ENCODE measurements at regions not wholly inside any gene's neighbourhood (a gene's known extent, or its start where the extent isn't known, plus 50 kb on each side); places are given as distances from the start of the nearest gene placed in this dataset.

DNA sequence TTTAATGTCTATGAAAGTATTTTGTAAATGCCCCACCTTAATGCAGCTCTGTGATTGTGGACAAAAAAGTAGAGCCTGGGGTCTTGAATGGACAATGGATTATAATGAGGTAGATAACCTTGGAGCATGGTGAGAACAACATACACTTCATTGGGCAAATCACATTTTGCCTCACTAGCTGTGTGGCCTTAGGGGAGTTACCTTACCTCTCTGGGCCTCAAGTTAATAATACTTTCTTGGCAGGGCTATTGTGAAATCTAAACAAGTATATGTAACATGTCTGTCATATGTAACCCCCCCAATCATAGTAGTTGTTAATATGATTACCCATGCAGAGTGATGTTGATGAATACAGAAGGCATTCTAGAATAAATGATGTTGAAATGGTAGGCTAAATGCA is 213.6 kb upstream of the ANKRD55 start:
- Mint-ChIP-seq H3K4me1 (no peaks in the 10 kb centered on the region), H3K36me3 (no peaks in the 10 kb centered on the region), H3K4me3 (no peak overlapping the region), H3K27me3 (ENCODE audit: low read depth in 3 of 3) (peaks cover 0 to 6% (median 2%) of the 10 kb centered on the region in 3 donors), H3K27ac (no peak overlapping the region), H3K9me3 (no peaks in the 10 kb centered on the region)
- no peak for DNase-seq

DNA sequence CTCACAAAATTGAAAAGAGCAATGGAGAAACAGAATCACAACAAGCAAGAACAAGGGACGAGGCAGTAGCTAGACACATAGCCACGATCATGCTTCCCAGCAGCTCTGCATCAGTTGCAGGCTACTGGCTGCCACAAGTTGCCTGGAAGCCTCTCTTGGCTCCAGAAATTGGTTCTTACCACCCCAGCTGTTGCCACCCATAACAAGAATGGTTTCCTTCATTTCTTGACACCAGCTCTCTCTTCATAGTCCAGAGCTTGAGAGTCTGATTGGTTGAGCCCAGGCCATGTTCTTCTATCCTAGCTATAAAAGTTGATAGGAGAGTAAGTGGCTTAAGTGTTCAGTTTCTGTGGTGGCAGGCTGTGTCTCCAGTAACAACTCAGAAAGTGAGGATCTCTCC is 210.7 kb upstream of the ANKRD55 start:
- DNase-seq: no peak
- Mint-ChIP-seq H3K4me3 (no peak overlapping the region), H3K4me1 (no peaks in the 10 kb centered on the region), H3K36me3 (no peaks in the 10 kb centered on the region), H3K27me3 (ENCODE audit: low read depth in 3 of 3) (peaks cover 2 to 6% (median 5%) of the 10 kb centered on the region in 3 donors), H3K27ac (no peak overlapping the region), H3K9me3 (no peaks in the 10 kb centered on the region)

- no peak overlapping the region for H3K27ac Mint-ChIP-seq
- no peaks in the 10 kb centered on the region for H3K4me1 Mint-ChIP-seq
- no peaks in the 10 kb centered on the region for H3K36me3 Mint-ChIP-seq
- H3K27me3 Mint-ChIP-seq (ENCODE audit: low read depth in 3 of 3): peaks cover 4 to 7% (median 5%) of the 10 kb centered on the region in 3 donors
- no peaks in the 10 kb centered on the region for H3K9me3 Mint-ChIP-seq
- no peak overlapping the region for H3K4me3 Mint-ChIP-seq
- no peak for DNase-seq
Observed at GRCh38 chr5:56440871-56441740, 208.0 kb upstream of the ANKRD55 start.

- Mint-ChIP-seq H3K36me3 (no peaks in the 10 kb centered on the region), H3K4me3 (no peak overlapping the region), H3K9me3 (peaks cover 0 to 2% (median 0%) of the 10 kb centered on the region in 6 donors), H3K27me3 (ENCODE audit: low read depth in 3 of 3) (peaks cover 0 to 3% (median 2%) of the 10 kb centered on the region in 3 donors), H3K27ac (no peak overlapping the region), H3K4me1 (no peaks in the 10 kb centered on the region)
- no peak for DNase-seq
Observed at GRCh38 chr5:56434986-56435385, 201.9 kb upstream of the ANKRD55 start.

DNA sequence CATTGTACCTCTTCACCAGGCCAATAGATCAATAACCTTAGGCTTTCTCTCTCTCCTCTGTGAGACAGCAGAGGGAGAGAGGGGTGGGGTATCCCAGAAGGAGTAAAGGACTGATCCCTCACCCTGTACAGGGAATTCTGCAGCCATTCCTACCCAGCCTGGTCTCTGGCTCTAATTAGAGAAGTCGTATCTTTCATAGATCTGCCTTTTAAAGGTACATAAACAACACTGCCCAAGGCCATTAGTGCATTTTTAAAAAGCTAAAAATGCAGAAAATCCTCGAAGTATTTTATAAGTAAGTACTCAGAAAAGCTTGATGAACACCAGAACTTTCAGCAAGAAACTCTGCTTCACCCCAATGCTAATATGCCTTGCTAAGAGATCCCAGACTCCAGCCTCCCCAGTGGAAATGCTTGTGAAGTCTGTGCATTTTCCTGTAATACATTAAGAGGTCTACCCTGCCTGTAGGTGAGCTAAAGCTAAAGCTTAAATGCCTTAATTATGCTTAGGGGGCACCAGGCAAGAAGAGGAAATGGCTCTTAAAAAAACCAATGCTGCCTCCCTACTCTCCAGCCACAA is 200.0 kb upstream of the ANKRD55 start:
- no peaks in the 10 kb centered on the region for H3K36me3 Mint-ChIP-seq
- no peak for DNase-seq
- H3K27me3 Mint-ChIP-seq (ENCODE audit: low read depth in 3 of 3): peaks cover 0 to 3% (median 2%) of the 10 kb centered on the region in 3 donors
- peaks cover 0 to 2% (median 0%) of the 10 kb centered on the region in 6 donors for H3K9me3 Mint-ChIP-seq
- H3K4me1 Mint-ChIP-seq: no peaks in the 10 kb centered on the region
- H3K27ac Mint-ChIP-seq: no peak overlapping the region
- no peak overlapping the region for H3K4me3 Mint-ChIP-seq

GRCh38 chr5:56432321-56432720 is 199.2 kb upstream of the ANKRD55 start:
- Mint-ChIP-seq H3K4me3 (no peak overlapping the region), H3K4me1 (no peaks in the 10 kb centered on the region), H3K36me3 (no peaks in the 10 kb centered on the region), H3K27me3 (ENCODE audit: low read depth in 3 of 3) (peaks cover 0 to 3% (median 2%) of the 10 kb centered on the region in 3 donors), H3K9me3 (peaks cover 0 to 2% (median 0%) of the 10 kb centered on the region in 6 donors), H3K27ac (no peak overlapping the region)
- no peak for DNase-seq

- no peak for DNase-seq
- Mint-ChIP-seq H3K27me3 (ENCODE audit: low read depth in 3 of 3) (peaks cover 0 to 5% (median 0%) of the 10 kb centered on the region in 3 donors), H3K9me3 (peaks cover 0 to 2% (median 0%) of the 10 kb centered on the region in 6 donors), H3K4me1 (no peaks in the 10 kb centered on the region), H3K36me3 (no peaks in the 10 kb centered on the region), H3K27ac (no peak overlapping the region), H3K4me3 (no peak overlapping the region)
Observed at GRCh38 chr5:56430422-56430821, 197.3 kb upstream of the ANKRD55 start.

GRCh38 chr5:56429110-56429561 is 196.0 kb upstream of the ANKRD55 start:
- Mint-ChIP-seq H3K27ac (no peak overlapping the region), H3K4me1 (no peaks in the 10 kb centered on the region), H3K27me3 (ENCODE audit: low read depth in 3 of 3) (peaks cover 0 to 5% (median 0%) of the 10 kb centered on the region in 3 donors), H3K4me3 (no peak overlapping the region), H3K9me3 (peaks cover 0 to 2% (median 0%) of the 10 kb centered on the region in 6 donors), H3K36me3 (no peaks in the 10 kb centered on the region)
- no peak for DNase-seq

- no peaks in the 10 kb centered on the region for H3K36me3 Mint-ChIP-seq
- DNase-seq: no peak
- H3K27ac Mint-ChIP-seq: no peak overlapping the region
- no peaks in the 10 kb centered on the region for H3K4me1 Mint-ChIP-seq
- H3K9me3 Mint-ChIP-seq: no peaks in the 10 kb centered on the region
- no peak overlapping the region for H3K4me3 Mint-ChIP-seq
- peaks cover 0 to 5% (median 0%) of the 10 kb centered on the region in 3 donors for H3K27me3 Mint-ChIP-seq (ENCODE audit: low read depth in 3 of 3)
Observed at GRCh38 chr5:56426693-56427092, 193.6 kb upstream of the ANKRD55 start.

DNA sequence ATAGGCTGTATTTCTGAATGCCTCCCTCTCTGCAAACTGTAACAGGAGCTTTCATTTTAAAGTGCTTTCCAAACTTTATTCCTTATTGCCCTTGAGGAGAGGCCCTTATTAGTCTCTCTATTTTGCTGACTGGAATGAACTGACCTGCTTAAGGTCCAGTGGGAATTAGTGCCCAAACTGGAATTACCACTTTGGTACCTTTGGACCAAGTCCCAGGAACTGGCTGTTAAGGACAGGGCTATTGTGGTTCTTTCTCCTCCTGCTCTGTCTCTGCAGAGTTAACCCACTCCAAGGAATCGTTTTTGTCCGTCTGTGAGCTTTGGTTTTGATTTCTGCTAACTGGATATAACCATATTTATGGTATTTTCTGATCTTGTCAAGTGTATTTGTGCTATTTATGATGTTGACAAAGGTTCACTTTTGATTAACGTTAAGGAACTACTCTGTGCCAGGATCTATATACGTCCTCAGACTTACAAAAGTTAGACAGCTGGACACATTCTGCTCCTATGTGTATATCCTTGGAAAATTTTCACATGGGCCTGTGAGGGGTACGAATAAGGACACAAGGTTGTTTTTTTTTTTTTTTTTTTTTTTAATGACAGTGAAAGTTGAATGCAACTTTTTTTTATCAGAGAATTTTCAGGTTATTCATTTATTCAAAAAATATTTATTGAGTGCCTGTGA is 189.1 kb upstream of the ANKRD55 start:
- no peak for DNase-seq
- Mint-ChIP-seq H3K9me3 (peaks cover 0 to 18% (median 7%) of the 10 kb centered on the region in 6 donors), H3K27ac (no peak overlapping the region), H3K36me3 (no peaks in the 10 kb centered on the region), H3K4me3 (no peak overlapping the region), H3K4me1 (no peaks in the 10 kb centered on the region), H3K27me3 (ENCODE audit: low read depth in 3 of 3) (peaks cover 0 to 5% (median 2%) of the 10 kb centered on the region in 3 donors)

- peaks cover 0 to 2% (median 0%) of the 10 kb centered on the region in 3 donors for H3K27me3 Mint-ChIP-seq (ENCODE audit: low read depth in 3 of 3)
- no peak overlapping the region for H3K4me3 Mint-ChIP-seq
- DNase-seq: no peak
- no peak overlapping the region for H3K27ac Mint-ChIP-seq
- no peaks in the 10 kb centered on the region for H3K36me3 Mint-ChIP-seq
- H3K9me3 Mint-ChIP-seq: peaks cover 0 to 18% (median 7%) of the 10 kb centered on the region in 6 donors
- no peaks in the 10 kb centered on the region for H3K4me1 Mint-ChIP-seq
Observed at GRCh38 chr5:56421246-56422075, 188.3 kb upstream of the ANKRD55 start.

GRCh38 chr5:56420323-56420722 is 187.2 kb upstream of the ANKRD55 start:
- Mint-ChIP-seq H3K9me3 (peaks cover 0 to 18% (median 7%) of the 10 kb centered on the region in 6 donors), H3K27ac (no peak overlapping the region), H3K4me1 (no peaks in the 10 kb centered on the region), H3K36me3 (no peaks in the 10 kb centered on the region), H3K4me3 (no peak overlapping the region), H3K27me3 (ENCODE audit: low read depth in 3 of 3) (peaks cover 0 to 2% (median 0%) of the 10 kb centered on the region in 3 donors)
- DNase-seq: no peak

- Mint-ChIP-seq H3K36me3 (no peaks in the 10 kb centered on the region), H3K27ac (no peak overlapping the region), H3K4me1 (no peaks in the 10 kb centered on the region), H3K27me3 (ENCODE audit: low read depth in 3 of 3) (peaks cover 0 to 2% (median 0%) of the 10 kb centered on the region in 3 donors), H3K9me3 (peaks cover 0 to 18% (median 7%) of the 10 kb centered on the region in 6 donors), H3K4me3 (no peak overlapping the region)
- DNase-seq: no peak
Observed at GRCh38 chr5:56419667-56420066, 186.5 kb upstream of the ANKRD55 start.

Measured in immature natural killer cell (primary cell).